Dendritic cell treated with granulocyte-macrophage colony-stimulating factor and Interleukin-4, amounts not matched to agents 40 ng/mL and 50 ng/mL, for 4 days (primary cell): ENCODE measurements at regions not wholly inside any gene's neighbourhood (a gene's known extent, or its start where the extent isn't known, plus 50 kb on each side); places are given as distances from the start of the nearest gene placed in this dataset.
"Not testable (repeated sequence)": the region's sequence is repeated elsewhere in the genome, so short reads cannot be mapped to it uniquely, and the experiment has no call there.

Experiments
- H3K27ac Mint-ChIP-seq: one replicate; pipeline ENCODE4 v1.8.0; 2022; ENCODE audit warnings: mild to moderate bottlenecking, mixed read lengths
- H3K27me3 Mint-ChIP-seq: one replicate; pipeline ENCODE4 v1.8.0; 2022; ENCODE audit warnings: mild to moderate bottlenecking, mixed read lengths
- H3K36me3 Mint-ChIP-seq: one replicate; pipeline ENCODE4 v1.8.0; 2022; ENCODE audit warnings: low read depth, mixed read lengths
- H3K4me1 Mint-ChIP-seq: one replicate; pipeline ENCODE4 v1.8.0; 2022; ENCODE audit warnings: low read depth, mixed read lengths
- H3K4me3 Mint-ChIP-seq: one replicate; pipeline ENCODE4 v1.8.0; 2022; ENCODE audit warnings: mild to moderate bottlenecking, moderate library complexity, mixed read lengths
- H3K9me3 Mint-ChIP-seq: one replicate; pipeline ENCODE4 v1.8.0; 2022; ENCODE audit warnings: mixed read lengths
- intact Hi-C: fragments of 100-400 bp; cut with micrococcal nuclease; formaldehyde crosslinking; loops from one replicate; pipeline ENCODE4 v1.15.0; 2022

DNA sequence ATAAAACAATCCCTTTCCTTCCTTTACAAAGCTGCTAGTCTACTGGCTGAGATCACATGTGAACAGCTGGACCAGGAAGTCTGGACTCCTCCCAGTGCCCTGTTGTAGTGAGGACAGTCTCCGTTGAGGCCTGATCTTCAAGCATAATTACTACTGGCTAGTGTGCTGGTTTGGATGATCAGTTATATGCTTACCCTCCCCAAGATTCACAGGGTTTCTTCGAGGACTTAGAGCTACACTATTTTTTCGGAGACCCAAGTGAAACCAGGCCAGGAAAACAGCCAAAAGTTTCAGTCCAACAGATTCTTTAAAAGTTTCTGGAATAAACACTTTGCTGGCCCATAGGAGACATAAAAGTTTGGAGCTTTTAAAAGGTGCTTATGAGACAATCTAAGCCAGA lies 194.9 kb upstream of the CDH11 start:
- no peak overlapping the region for H3K4me3 Mint-ChIP-seq
- H3K9me3 Mint-ChIP-seq, result no peaks in the 10 kb centered on the region
- H3K27me3 Mint-ChIP-seq, result no peaks in the 10 kb centered on the region
- H3K36me3 Mint-ChIP-seq, result no peaks in the 10 kb centered on the region
- H3K4me1 Mint-ChIP-seq, result no peaks in the 10 kb centered on the region
- H3K27ac Mint-ChIP-seq, result no peak overlapping the region
- intact Hi-C loops, result no loop called here

DNA sequence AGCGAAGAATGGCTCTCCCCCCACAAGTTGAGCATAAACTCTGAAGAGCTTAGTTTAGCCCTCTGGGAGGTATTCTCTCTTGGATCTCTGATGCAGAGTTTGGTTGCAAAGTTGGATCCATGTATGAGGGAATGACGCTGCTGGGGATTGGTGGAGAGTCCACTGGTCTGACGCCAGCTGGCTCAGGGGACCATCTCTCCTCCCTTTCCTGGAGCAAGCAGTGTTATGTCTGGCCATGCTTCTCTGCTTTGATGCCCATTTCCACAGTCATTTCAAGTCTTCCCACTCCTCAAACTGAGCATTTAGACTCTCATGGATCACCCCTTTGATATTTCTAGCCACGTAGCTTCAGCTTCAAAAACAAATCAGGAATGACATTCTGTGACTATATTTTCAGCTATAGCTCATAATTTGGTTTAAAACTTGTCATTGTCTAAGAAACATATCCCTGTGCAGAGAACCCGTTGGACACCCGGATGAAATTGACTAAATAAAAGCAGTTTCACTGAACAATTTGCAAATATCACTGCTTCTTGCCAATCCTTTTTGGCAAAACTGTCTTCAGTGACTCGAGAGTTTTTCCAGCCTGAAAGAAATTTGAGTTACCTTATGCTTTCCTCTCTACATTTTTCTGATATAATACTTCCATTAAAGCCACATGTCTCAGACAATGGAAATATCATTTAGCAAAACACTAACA lies 193.4 kb upstream of the CDH11 start:
- Mint-ChIP-seq H3K27ac (no peak overlapping the region), H3K27me3 (no peaks in the 10 kb centered on the region), H3K4me3 (no peak overlapping the region), H3K9me3 (no peaks in the 10 kb centered on the region), H3K36me3 (no peaks in the 10 kb centered on the region), H3K4me1 (no peaks in the 10 kb centered on the region)
- intact Hi-C loops, result no loop called here

DNA sequence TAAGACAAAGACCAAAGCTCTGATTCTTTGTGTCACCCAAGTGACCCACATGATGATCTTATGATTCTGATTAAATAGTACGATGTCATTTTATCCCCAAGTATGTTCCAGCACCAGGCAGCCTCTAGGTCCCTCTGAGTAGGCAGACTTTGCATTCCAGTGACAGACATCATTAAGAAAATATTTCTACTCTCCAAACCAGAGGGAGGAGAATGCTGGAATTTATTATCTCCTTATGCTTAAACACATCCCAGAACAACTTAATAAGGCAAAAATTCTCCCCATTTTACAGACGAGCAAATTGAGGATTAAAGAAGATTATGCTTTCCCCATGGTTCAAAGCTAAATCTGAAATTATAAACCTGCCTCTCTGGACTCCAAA lies 192.8 kb upstream of the CDH11 start:
- intact Hi-C loops, result no loop called here
- Mint-ChIP-seq H3K4me1 (no peaks in the 10 kb centered on the region), H3K36me3 (no peaks in the 10 kb centered on the region), H3K9me3 (no peaks in the 10 kb centered on the region), H3K27me3 (no peaks in the 10 kb centered on the region), H3K27ac (no peak overlapping the region), H3K4me3 (no peak overlapping the region)

DNA sequence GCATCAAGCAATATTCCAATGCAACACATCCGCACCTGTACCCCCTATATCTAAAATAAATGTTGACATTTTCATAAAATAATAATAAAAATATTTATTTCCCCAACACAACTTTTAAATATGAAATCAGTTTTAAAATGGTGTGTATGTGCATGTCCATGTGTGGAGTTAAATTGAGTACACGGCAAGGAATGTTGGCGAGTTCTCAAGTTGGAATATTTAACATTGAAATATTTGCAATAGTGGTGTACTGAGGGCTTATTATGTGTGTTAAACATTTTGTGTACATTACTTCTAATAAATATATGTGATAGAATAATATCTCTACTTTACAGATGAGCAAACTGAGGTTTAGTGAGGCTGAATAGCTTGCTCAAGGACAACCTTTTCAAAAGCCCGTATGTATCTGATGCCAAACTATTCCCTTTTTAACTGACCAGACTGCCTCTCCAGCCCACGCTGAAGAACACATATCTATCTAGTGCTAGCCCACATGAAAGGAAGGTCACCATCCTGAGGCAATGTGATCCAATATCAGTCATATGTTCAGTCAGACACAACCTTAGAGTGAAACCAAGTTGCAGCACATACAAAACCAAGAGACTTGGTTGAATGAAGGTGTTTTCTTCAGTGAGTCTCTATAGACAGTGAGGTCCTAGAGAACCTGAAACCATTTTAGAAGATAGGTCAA lies 192.2 kb upstream of the CDH11 start:
- intact Hi-C loops, result no loop called here
- no peaks in the 10 kb centered on the region for H3K4me1 Mint-ChIP-seq
- H3K4me3 Mint-ChIP-seq, result no peak overlapping the region
- H3K36me3 Mint-ChIP-seq, result no peaks in the 10 kb centered on the region
- no peaks in the 10 kb centered on the region for H3K27me3 Mint-ChIP-seq
- H3K9me3 Mint-ChIP-seq, result no peaks in the 10 kb centered on the region
- H3K27ac Mint-ChIP-seq, result no peak overlapping the region

DNA sequence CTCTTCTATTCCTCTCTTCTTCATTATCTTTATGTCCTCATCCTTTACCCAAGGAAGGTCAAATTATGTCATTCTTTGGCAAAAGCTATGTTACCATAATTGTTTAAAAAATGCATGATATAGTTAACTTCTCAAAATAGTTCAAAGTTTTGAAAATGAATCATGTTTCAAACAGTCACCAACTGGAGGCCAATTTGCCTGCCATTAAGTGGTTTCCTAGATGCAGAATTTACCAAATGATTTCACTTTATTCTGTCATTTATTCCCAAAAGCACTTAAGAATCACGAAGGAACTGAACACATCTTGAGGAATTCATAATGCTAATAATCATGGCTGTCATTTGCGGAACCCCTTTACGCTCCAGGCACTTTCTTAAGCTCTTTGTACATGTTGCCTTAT lies 190.9 kb upstream of the CDH11 start:
- H3K36me3 Mint-ChIP-seq, result no peaks in the 10 kb centered on the region
- no peaks in the 10 kb centered on the region for H3K9me3 Mint-ChIP-seq
- intact Hi-C loops, result no loop called here
- no peak overlapping the region for H3K4me3 Mint-ChIP-seq
- no peaks in the 10 kb centered on the region for H3K27me3 Mint-ChIP-seq
- no peaks in the 10 kb centered on the region for H3K4me1 Mint-ChIP-seq
- H3K27ac Mint-ChIP-seq, result no peak overlapping the region

DNA sequence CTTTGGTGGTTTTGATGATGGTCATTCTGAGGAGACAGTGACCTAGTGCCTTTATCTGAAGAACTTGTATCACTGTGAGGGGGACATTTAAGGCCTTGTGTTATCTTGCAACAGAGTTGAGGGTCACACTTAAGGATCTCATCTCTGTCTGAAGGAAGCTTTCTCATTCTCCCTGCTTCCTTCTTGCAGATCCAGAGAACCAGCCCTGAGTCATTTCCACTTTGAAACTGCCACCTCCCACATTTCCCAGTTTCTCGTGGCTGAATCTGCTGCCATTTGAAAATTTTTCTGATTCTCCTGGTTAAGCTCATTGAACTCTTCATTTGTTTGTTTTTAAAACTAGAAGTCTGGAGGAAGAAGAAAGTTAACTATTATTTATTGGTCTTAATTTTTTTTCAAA lies 190.2 kb upstream of the CDH11 start:
- intact Hi-C loops, result no loop called here
- no peaks in the 10 kb centered on the region for H3K9me3 Mint-ChIP-seq
- no peak overlapping the region for H3K4me3 Mint-ChIP-seq
- no peaks in the 10 kb centered on the region for H3K36me3 Mint-ChIP-seq
- no peak overlapping the region for H3K27ac Mint-ChIP-seq
- H3K4me1 Mint-ChIP-seq, result no peaks in the 10 kb centered on the region
- no peaks in the 10 kb centered on the region for H3K27me3 Mint-ChIP-seq

DNA sequence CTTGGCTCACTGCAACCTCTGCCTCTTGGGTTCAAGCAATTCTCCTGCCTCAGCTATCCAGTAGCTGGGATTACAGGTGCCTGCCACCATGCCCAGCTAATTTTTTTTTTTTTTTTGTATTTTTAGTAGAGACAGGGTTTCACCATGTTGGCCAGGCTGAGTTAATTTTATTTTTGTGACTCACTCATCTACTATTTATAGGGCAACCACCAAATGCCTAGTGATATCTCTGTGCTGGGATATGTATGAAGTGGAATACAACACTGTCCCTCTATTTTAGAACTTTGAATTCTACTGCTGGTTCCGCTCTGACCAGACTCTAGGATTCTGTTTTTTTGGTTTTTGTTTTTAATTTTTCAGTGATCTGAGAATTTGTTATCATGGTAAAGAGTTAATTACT lies 188.6 kb upstream of the CDH11 start:
- H3K4me1 Mint-ChIP-seq, H3K27me3 Mint-ChIP-seq, intact Hi-C loops, H3K9me3 Mint-ChIP-seq, H3K27ac Mint-ChIP-seq, H3K36me3 Mint-ChIP-seq, H3K4me3 Mint-ChIP-seq: not testable (repeated sequence)

DNA sequence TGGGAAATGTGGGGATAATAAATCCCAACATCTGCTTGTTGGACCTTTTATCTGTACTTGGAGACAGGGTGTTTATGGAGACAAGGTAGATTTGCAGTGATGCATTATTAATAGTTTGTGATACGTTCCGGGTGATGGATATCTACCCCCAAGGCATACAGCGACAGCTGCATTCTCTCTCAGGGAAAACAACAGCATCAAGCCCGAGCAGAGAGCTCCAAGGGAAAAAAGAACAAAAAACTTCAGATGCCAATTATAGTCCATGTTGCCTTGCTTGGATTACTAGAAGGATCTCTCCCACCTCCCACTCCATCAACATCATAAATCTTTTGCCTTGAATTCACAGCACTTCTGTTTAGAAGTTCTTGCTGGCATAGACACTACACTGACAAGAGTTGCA lies 187.5 kb upstream of the CDH11 start:
- Mint-ChIP-seq H3K27ac (no peak overlapping the region), H3K36me3 (no peaks in the 10 kb centered on the region), H3K9me3 (no peaks in the 10 kb centered on the region), H3K27me3 (no peaks in the 10 kb centered on the region), H3K4me1 (no peaks in the 10 kb centered on the region), H3K4me3 (no peak overlapping the region)
- intact Hi-C loops, result no loop called here

DNA sequence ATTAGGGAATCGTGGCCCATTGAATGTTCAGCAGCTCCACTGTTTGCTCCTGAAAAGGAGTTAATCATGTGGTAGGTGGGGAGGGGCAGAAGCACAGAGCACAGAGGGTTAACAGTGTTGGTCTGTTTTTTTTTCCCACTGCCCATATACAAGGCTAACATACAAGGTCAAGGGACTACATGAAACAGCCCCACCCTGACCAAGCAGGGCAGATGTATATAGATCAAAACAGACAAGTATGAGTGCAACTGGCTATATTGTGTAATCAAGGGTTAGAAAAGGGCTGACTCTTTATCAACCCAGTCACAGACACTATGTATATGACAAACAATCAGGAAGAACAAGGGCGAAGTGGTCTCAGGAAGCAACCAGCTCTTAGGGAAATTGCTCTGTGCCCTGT lies 186.6 kb upstream of the CDH11 start:
- no peaks in the 10 kb centered on the region for H3K36me3 Mint-ChIP-seq
- H3K4me1 Mint-ChIP-seq, result no peaks in the 10 kb centered on the region
- no peak overlapping the region for H3K27ac Mint-ChIP-seq
- intact Hi-C loops, result no loop called here
- H3K4me3 Mint-ChIP-seq, result no peak overlapping the region
- H3K27me3 Mint-ChIP-seq, result no peaks in the 10 kb centered on the region
- no peaks in the 10 kb centered on the region for H3K9me3 Mint-ChIP-seq

DNA sequence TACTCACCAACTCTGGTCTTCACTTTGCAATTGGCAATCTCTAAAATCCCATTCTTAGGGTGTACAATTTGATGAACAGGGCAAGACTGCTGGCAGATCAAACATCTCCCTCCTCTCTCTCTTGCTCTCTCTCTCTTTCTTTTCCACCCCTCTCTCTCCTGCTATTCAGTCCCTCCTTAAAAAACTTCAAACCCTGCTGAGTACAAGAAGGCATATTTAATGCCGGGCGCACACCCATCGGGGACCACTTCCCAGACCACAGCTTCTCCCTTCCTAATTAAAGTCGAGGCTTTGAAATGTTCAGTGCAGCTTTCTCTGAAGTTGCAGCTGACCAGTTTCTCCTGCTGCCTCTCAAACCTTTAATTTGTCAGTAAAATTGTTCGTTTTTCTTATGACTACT lies 185.4 kb upstream of the CDH11 start:
- Mint-ChIP-seq H3K9me3 (no peaks in the 10 kb centered on the region), H3K36me3 (no peaks in the 10 kb centered on the region), H3K27me3 (no peaks in the 10 kb centered on the region), H3K4me1 (no peaks in the 10 kb centered on the region), H3K4me3 (no peak overlapping the region), H3K27ac (no peak overlapping the region)
- intact Hi-C loops, result no loop called here

DNA sequence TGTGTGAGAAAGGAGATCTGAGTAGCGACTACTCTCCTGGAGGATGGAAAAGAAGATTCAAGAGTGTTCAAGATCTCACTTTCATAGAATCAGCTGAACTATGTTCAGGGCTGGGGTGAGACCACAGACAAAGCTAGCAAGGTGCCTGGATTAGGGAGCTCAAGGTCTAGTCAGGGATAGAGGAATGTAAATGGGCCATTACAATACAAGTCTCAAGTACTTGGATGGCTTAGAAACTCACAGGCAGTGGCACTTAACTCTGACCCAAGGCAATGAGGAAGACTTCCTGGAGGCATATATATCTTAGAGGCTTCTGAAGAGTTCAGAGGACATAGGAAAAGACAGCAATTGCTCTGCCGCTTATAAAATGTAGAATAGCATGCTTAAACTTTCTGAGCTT lies 184.9 kb upstream of the CDH11 start:
- Mint-ChIP-seq H3K27me3 (no peaks in the 10 kb centered on the region), H3K4me1 (no peaks in the 10 kb centered on the region), H3K9me3 (no peaks in the 10 kb centered on the region), H3K27ac (no peak overlapping the region), H3K4me3 (no peak overlapping the region), H3K36me3 (no peaks in the 10 kb centered on the region)
- intact Hi-C loops, result no loop called here

DNA sequence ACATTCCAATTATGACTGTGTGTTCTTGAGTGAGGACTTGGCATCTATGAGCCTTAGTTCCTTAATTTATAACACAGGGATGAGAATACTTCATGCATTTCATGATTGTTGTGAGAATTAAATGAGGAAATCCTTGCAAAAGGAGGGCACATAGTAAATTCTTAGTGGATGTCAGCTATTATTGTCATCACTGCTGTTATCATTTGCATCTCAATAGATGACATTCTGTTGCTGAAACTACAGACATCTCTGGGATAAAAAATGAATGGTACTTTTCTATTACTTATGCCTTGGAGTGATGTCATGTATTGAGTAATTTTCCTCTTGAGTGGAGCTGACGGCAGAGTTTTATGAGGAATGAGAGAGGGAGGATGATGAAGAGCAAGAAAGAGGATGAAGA lies 184.4 kb upstream of the CDH11 start:
- no peak overlapping the region for H3K4me3 Mint-ChIP-seq
- no peaks in the 10 kb centered on the region for H3K27me3 Mint-ChIP-seq
- no peaks in the 10 kb centered on the region for H3K9me3 Mint-ChIP-seq
- no peaks in the 10 kb centered on the region for H3K36me3 Mint-ChIP-seq
- no peak overlapping the region for H3K27ac Mint-ChIP-seq
- H3K4me1 Mint-ChIP-seq, result no peaks in the 10 kb centered on the region
- intact Hi-C loops, result no loop called here

DNA sequence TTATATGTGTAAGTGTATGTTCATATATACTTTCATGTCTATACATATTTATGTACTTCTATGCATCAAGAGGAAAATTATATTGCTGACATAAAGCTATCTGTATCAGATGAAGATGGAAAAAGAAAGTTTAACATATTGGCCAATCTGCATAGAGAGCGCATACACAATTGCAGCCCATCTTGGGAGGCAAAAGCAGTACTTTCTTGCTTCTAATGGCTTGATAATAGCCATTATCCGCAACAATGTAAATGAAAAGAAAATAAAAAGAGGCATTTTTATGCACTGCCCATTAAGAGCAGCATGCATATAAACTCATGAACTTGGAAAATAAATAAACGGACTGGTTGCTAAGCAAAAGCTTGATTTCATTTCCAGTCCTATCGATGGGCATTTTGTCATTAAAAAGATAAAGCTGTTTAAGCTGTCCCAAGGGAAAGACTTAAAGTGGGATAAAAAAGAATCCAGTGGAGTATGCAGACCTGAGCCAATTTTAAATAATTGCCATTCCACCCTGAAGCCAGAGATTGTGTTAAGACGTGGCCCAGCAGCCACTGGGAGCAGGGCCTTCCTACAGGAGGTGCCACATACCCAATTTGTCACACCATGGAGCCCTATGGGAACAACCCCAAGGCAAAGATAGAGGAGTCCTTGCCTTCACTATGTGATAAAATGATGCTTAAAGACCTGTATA lies 183.6 kb upstream of the CDH11 start:
- intact Hi-C loops, result no loop called here
- H3K36me3 Mint-ChIP-seq, result no peaks in the 10 kb centered on the region
- no peaks in the 10 kb centered on the region for H3K27me3 Mint-ChIP-seq
- no peak overlapping the region for H3K27ac Mint-ChIP-seq
- no peak overlapping the region for H3K4me3 Mint-ChIP-seq
- H3K9me3 Mint-ChIP-seq, result no peaks in the 10 kb centered on the region
- no peaks in the 10 kb centered on the region for H3K4me1 Mint-ChIP-seq

DNA sequence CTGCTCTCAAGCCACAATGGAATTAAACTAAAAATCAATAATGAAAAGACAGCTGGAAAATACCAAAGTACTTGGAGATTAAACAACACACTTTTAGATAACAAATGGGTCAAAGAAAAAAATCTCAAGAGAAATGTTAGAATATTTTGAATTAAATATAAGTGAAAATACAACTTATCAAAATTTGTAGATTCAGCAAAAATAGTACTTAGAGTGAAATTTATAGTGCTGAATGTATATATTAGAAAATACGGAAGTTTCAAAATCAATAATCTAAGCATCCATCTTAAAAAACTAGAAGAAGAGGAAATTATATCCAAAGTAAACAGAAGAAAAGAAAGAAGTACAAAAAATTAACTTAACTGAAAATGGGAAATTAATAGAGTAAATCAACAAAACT lies 179.2 kb upstream of the CDH11 start:
- Mint-ChIP-seq H3K9me3 (no peaks in the 10 kb centered on the region), H3K4me3 (no peak overlapping the region), H3K36me3 (no peaks in the 10 kb centered on the region), H3K4me1 (no peaks in the 10 kb centered on the region), H3K27me3 (no peaks in the 10 kb centered on the region), H3K27ac (no peak overlapping the region)
- intact Hi-C loops, result no loop called here

DNA sequence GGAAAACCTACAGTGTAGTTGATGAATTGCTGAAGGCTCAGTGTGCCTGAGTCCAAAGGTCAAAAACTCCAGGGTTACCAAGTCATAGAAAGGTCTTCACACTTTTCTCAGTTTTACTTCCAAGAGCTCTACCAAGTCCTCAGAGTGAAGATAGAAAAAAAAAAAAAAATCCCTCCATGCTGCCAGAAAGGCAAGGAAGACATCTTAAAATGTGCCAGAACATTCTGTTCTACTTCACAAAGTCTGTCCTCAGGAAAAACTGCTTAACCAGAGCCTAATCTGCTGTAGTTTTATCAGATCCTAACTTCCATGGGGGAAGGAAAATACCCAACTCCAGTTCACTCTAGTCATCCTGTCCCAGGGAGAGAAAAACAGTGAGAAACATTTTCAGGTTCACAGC lies 175.6 kb upstream of the CDH11 start:
- H3K27me3 Mint-ChIP-seq, result no peaks in the 10 kb centered on the region
- no peak overlapping the region for H3K4me3 Mint-ChIP-seq
- H3K9me3 Mint-ChIP-seq, result no peaks in the 10 kb centered on the region
- no peaks in the 10 kb centered on the region for H3K4me1 Mint-ChIP-seq
- intact Hi-C loops, result no loop called here
- H3K36me3 Mint-ChIP-seq, result no peaks in the 10 kb centered on the region
- H3K27ac Mint-ChIP-seq, result no peak overlapping the region
